ENCODE measurements at regions not wholly inside any gene's neighbourhood (a gene's known extent, or its start where the extent isn't known, plus 50 kb on each side); places are given as distances from the start of the nearest gene placed in this dataset.

- no peak for DNase-seq (ENCODE audit: low spot score)
- Histone ChIP-seq H3K27me3 (ENCODE audit: control insufficient read depth in 4 of 4, insufficient read depth in 4 of 4, low read length in 3 of 4) (no peaks in the 10 kb centered on the region), H3K4me1 (ENCODE audit: control insufficient read depth in 4 of 4, insufficient read depth in 4 of 4, low read length in 3 of 4) (no peaks in the 10 kb centered on the region), H3K9ac (ENCODE audit: low read depth in 1 of 2, low read length in 2 of 2) (no peak overlapping the region), H3K36me3 (ENCODE audit: control insufficient read depth in 4 of 4, insufficient read depth in 3 of 4, low read depth in 1 of 4, low read length in 3 of 4) (no peaks in the 10 kb centered on the region), H3K27ac (ENCODE audit: low read depth in 1 of 2, low read length in 2 of 2) (no peak overlapping the region), H3K9me3 (ENCODE audit: control insufficient read depth in 4 of 4, low read length in 3 of 4) (peaks cover 0 to 4% (median 0%) of the 10 kb centered on the region in 4 donors), H3K4me3 (ENCODE audit: low read depth in 1 of 3, low read length in 3 of 3) (no peak overlapping the region)
- TF ChIP-seq, protein P1, sequence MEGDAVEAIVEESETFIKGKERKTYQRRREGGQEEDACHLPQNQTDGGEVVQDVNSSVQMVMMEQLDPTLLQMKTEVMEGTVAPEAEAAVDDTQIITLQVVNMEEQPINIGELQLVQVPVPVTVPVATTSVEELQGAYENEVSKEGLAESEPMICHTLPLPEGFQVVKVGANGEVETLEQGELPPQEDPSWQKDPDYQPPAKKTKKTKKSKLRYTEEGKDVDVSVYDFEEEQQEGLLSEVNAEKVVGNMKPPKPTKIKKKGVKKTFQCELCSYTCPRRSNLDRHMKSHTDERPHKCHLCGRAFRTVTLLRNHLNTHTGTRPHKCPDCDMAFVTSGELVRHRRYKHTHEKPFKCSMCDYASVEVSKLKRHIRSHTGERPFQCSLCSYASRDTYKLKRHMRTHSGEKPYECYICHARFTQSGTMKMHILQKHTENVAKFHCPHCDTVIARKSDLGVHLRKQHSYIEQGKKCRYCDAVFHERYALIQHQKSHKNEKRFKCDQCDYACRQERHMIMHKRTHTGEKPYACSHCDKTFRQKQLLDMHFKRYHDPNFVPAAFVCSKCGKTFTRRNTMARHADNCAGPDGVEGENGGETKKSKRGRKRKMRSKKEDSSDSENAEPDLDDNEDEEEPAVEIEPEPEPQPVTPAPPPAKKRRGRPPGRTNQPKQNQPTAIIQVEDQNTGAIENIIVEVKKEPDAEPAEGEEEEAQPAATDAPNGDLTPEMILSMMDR (IDR thresholded peaks at IDR 0.05; ENCODE audit: low read depth, low read length, missing input control) = no peak
- TF ChIP-seq, protein P2, sequence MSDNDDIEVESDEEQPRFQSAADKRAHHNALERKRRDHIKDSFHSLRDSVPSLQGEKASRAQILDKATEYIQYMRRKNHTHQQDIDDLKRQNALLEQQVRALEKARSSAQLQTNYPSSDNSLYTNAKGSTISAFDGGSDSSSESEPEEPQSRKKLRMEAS (IDR thresholded peaks at IDR 0.05) = no peak
- TF ChIP-seq EGR1 (IDR thresholded peaks at IDR 0.05; ENCODE audit: low read depth in 2 of 2) = no peak
- TF ChIP-seq RXRA (IDR thresholded peaks at IDR 0.05) = no peak
- no peak for TF ChIP-seq FOXA2 (IDR thresholded peaks at IDR 0.05)
- TF ChIP-seq RAD21 (IDR thresholded peaks at IDR 0.05) = no peak
- no peak for TF ChIP-seq NR2F2 (IDR thresholded peaks at IDR 0.05)
- no peak for TF ChIP-seq YY1 (IDR thresholded peaks at IDR 0.05)
- no peak for TF ChIP-seq JUND (IDR thresholded peaks at IDR 0.05)
- no peak for TF ChIP-seq HNF4G (IDR thresholded peaks at IDR 0.05)
- TF ChIP-seq TAF1 (conservative IDR thresholded peaks at IDR 0.05) = no peak
- no peak for TF ChIP-seq HNF4A (conservative IDR thresholded peaks at IDR 0.05)
- WGBS = 63% methylated on average over 3 of the region's 3 CpGs
Observed at GRCh38 chr2:208708486-208708885, 301.9 kb downstream of the PTH2R start.

GRCh38 chr2:208711598-208711997 is 305.0 kb downstream of the PTH2R start:
- no peak for DNase-seq (ENCODE audit: low spot score)
- H3K27ac ChIP-seq (ENCODE audit: low read depth in 1 of 2, low read length in 2 of 2) = no peak overlapping the region
- no peaks in the 10 kb centered on the region for H3K36me3 ChIP-seq (ENCODE audit: control insufficient read depth in 4 of 4, insufficient read depth in 3 of 4, low read depth in 1 of 4, low read length in 3 of 4)
- H3K27me3 ChIP-seq (ENCODE audit: control insufficient read depth in 4 of 4, insufficient read depth in 4 of 4, low read length in 3 of 4) = no peaks in the 10 kb centered on the region
- TF ChIP-seq HNF4A (conservative IDR thresholded peaks at IDR 0.05) (no peak), TAF1 (conservative IDR thresholded peaks at IDR 0.05) (no peak)
- H3K9me3 ChIP-seq (ENCODE audit: control insufficient read depth in 4 of 4, low read length in 3 of 4) = no peaks in the 10 kb centered on the region
- no peak overlapping the region for H3K4me3 ChIP-seq (ENCODE audit: low read depth in 1 of 3, low read length in 3 of 3)
- no peak overlapping the region for H3K9ac ChIP-seq (ENCODE audit: low read depth in 1 of 2, low read length in 2 of 2)
- H3K4me1 ChIP-seq (ENCODE audit: control insufficient read depth in 4 of 4, insufficient read depth in 4 of 4, low read length in 3 of 4) = no peaks in the 10 kb centered on the region

DNA sequence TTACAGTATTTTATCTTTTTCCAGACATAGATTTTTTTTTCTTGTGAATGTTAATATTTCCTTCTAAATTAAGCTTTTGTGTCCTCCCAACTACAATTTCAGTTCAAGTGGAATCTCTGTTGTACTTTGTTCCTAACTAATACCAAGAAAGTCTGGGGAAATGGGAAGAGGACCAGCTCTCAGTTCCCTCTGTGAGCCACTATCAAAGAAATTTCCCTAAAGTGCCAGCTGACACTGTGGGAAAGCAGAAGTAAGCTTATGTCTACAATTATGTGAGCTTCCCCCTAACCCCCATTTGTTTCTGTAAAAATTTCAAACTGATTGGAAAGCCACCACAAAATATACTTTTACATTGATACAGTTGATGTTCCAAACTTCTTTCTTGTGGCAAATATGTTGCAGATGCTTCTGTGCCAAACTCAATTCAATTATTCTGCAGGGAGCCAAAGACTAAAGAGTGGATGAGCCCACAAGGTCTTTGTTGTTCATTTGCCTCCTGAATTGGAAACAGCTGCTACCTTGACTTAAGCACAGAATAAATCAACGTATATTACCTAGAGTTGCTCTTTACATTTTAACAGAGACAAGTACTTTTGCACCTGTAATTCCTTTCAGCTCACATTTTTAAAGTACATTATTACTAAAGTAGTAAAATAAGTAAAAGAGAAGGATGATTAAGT is 306.6 kb downstream of the PTH2R start:
- H3K4me1 ChIP-seq (ENCODE audit: control insufficient read depth in 4 of 4, insufficient read depth in 4 of 4, low read length in 3 of 4) = no peaks in the 10 kb centered on the region
- H3K9me3 ChIP-seq (ENCODE audit: control insufficient read depth in 4 of 4, low read length in 3 of 4) = no peaks in the 10 kb centered on the region
- WGBS = 52% methylated on average over 1 of the region's 1 CpG
- no peak overlapping the region for H3K9ac ChIP-seq (ENCODE audit: low read depth in 1 of 2, low read length in 2 of 2)
- no peak overlapping the region for H3K27ac ChIP-seq (ENCODE audit: low read depth in 1 of 2, low read length in 2 of 2)
- TF ChIP-seq NR2F2 (IDR thresholded peaks at IDR 0.05) (no peak), HNF4G (IDR thresholded peaks at IDR 0.05) (no peak), YY1 (IDR thresholded peaks at IDR 0.05) (no peak), JUND (IDR thresholded peaks at IDR 0.05) (no peak), SP1 (IDR thresholded peaks at IDR 0.05) (no peak), ATF3 (IDR thresholded peaks at IDR 0.05) (no peak), RAD21 (IDR thresholded peaks at IDR 0.05) (no peak)
- TF ChIP-seq, protein P2 (IDR thresholded peaks at IDR 0.05) = no peak
- TF ChIP-seq, protein P3, sequence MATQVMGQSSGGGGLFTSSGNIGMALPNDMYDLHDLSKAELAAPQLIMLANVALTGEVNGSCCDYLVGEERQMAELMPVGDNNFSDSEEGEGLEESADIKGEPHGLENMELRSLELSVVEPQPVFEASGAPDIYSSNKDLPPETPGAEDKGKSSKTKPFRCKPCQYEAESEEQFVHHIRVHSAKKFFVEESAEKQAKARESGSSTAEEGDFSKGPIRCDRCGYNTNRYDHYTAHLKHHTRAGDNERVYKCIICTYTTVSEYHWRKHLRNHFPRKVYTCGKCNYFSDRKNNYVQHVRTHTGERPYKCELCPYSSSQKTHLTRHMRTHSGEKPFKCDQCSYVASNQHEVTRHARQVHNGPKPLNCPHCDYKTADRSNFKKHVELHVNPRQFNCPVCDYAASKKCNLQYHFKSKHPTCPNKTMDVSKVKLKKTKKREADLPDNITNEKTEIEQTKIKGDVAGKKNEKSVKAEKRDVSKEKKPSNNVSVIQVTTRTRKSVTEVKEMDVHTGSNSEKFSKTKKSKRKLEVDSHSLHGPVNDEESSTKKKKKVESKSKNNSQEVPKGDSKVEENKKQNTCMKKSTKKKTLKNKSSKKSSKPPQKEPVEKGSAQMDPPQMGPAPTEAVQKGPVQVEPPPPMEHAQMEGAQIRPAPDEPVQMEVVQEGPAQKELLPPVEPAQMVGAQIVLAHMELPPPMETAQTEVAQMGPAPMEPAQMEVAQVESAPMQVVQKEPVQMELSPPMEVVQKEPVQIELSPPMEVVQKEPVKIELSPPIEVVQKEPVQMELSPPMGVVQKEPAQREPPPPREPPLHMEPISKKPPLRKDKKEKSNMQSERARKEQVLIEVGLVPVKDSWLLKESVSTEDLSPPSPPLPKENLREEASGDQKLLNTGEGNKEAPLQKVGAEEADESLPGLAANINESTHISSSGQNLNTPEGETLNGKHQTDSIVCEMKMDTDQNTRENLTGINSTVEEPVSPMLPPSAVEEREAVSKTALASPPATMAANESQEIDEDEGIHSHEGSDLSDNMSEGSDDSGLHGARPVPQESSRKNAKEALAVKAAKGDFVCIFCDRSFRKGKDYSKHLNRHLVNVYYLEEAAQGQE (IDR thresholded peaks at IDR 0.05) = no peak
- no peaks in the 10 kb centered on the region for H3K36me3 ChIP-seq (ENCODE audit: control insufficient read depth in 4 of 4, insufficient read depth in 3 of 4, low read depth in 1 of 4, low read length in 3 of 4)
- no peak for DNase-seq (ENCODE audit: low spot score)
- H3K4me3 ChIP-seq (ENCODE audit: low read depth in 1 of 3, low read length in 3 of 3) = no peak overlapping the region
- H3K27me3 ChIP-seq (ENCODE audit: control insufficient read depth in 4 of 4, insufficient read depth in 4 of 4, low read length in 3 of 4) = no peaks in the 10 kb centered on the region
